OCI-LY3 (cell line): ENCODE measurements at regions not wholly inside any gene's neighbourhood (a gene's known extent, or its start where the extent isn't known, plus 50 kb on each side); places are given as distances from the start of the nearest gene placed in this dataset.

Experiments used
- H2AFZ ChIP-seq: fragments of 200-600, 300-600 bp; shearing (Covaris generic); 2 replicates; pipeline ENCODE4 v1.6.0; 2014; ENCODE audit warnings: antibody characterized with exemption, low read depth, low read length
- H3K27ac ChIP-seq: fragments of 200-600, 300-600 bp; sonication (generic); 2 replicates; pipeline ENCODE4 v1.5.1; 2014; ENCODE audit warnings: mild to moderate bottlenecking, low read length, moderate library complexity, mixed read lengths
- H3K27me3 ChIP-seq: fragments of 200-600, 300-600 bp; sonication (generic); 2 replicates; pipeline ENCODE4 v1.6.1; 2014; ENCODE audit warnings: low read depth, low read length, mixed read lengths
- H3K36me3 ChIP-seq: fragments of 200-600, 300-600 bp; sonication (generic); replicated peaks from 2 replicates; pipeline ENCODE3; 2014; ENCODE audit warnings: low read depth, low read length, mixed read lengths
- H3K4me1 ChIP-seq: fragments of 300-600, 200-600 bp; sonication (generic); 2 replicates; pipeline ENCODE4 v1.6.1; 2014; ENCODE audit warnings: low read length, mixed read lengths
- H3K4me2 ChIP-seq: fragments of 200-600, 300-600 bp; sonication (generic); 2 replicates; pipeline ENCODE4 v1.6.1; 2014; ENCODE audit warnings: low read length, mixed read lengths
- H3K4me3 ChIP-seq: fragments of 300-600, 200-600 bp; sonication (generic); 2 replicates; pipeline ENCODE4 v1.5.1; 2014; ENCODE audit warnings: antibody characterized with exemption, mild to moderate bottlenecking, low read length, moderate library complexity
- H3K79me2 ChIP-seq: fragments of 300-600, 200-600 bp; shearing (Covaris generic); 2 replicates; pipeline ENCODE4 v1.6.1; 2014; ENCODE audit warnings: mild to moderate bottlenecking, low read length, mixed read lengths
- H3K9ac ChIP-seq: fragments of 300-600, 200-600 bp; shearing (Covaris generic); 2 replicates; pipeline ENCODE4 v1.6.0; 2014; ENCODE audit warnings: mild to moderate bottlenecking, low read length, moderate library complexity
- H3K9me3 ChIP-seq: fragments of 200-600, 300-600 bp; shearing (Covaris generic); 2 replicates; pipeline ENCODE4 v1.6.1; 2014; ENCODE audit warnings: low read length, mixed read lengths; ENCODE audit not compliant: insufficient read depth
- H4K20me1 ChIP-seq: fragments of 200-600, 300-600 bp; sonication (generic); 2 replicates; pipeline ENCODE4 v1.6.1; 2016; ENCODE audit warnings: low read length, mixed read lengths; ENCODE audit not compliant: insufficient read depth
- CTCF ChIP-seq: fragments of 200-600, 300-600 bp; sonication (generic); IDR thresholded peaks from 2 replicates; pipeline ENCODE4 v1.5.1; 2014; ENCODE audit warnings: antibody characterized with exemption, low read length, low read depth
- EZH2phosphoT487 ChIP-seq: fragments of 200-600 bp; shearing (Covaris generic); IDR thresholded peaks from 2 replicates; pipeline ENCODE4 v1.6.1; 2018; ENCODE audit warnings: antibody characterized with exemption, mixed run types, low read depth

- H3K36me3 ChIP-seq = no peaks in the 10 kb centered on the region
- no peak overlapping the region for H3K27ac ChIP-seq
- H2AFZ ChIP-seq = no peak overlapping the region
- no peaks in the 10 kb centered on the region for H3K79me2 ChIP-seq
- no peaks in the 10 kb centered on the region for H4K20me1 ChIP-seq
- no peaks in the 10 kb centered on the region for H3K27me3 ChIP-seq
- no peak overlapping the region for H3K4me2 ChIP-seq
- H3K9ac ChIP-seq = no peak overlapping the region
- TF ChIP-seq CTCF (no peak), EZH2phosphoT487 (no peak)
- no peaks in the 10 kb centered on the region for H3K9me3 ChIP-seq
- H3K4me1 ChIP-seq = no peaks in the 10 kb centered on the region
- no peak overlapping the region for H3K4me3 ChIP-seq
Measured at GRCh38 chrX:51182545-51182944, 150.1 kb upstream of the NUDT10 start.

GRCh38 chrX:51192104-51192503 lies 140.5 kb upstream of the NUDT10 start:
- H3K9ac ChIP-seq = no peak overlapping the region
- no peak overlapping the region for H2AFZ ChIP-seq
- H4K20me1 ChIP-seq = no peaks in the 10 kb centered on the region
- H3K27me3 ChIP-seq = no peaks in the 10 kb centered on the region
- H3K79me2 ChIP-seq = no peaks in the 10 kb centered on the region
- no peaks in the 10 kb centered on the region for H3K36me3 ChIP-seq
- no peak overlapping the region for H3K4me3 ChIP-seq
- no peaks in the 10 kb centered on the region for H3K4me1 ChIP-seq
- no peak for TF ChIP-seq CTCF
- TF ChIP-seq EZH2phosphoT487 = no peak
- no peak overlapping the region for H3K27ac ChIP-seq
- no peaks in the 10 kb centered on the region for H3K9me3 ChIP-seq
- no peak overlapping the region for H3K4me2 ChIP-seq

DNA sequence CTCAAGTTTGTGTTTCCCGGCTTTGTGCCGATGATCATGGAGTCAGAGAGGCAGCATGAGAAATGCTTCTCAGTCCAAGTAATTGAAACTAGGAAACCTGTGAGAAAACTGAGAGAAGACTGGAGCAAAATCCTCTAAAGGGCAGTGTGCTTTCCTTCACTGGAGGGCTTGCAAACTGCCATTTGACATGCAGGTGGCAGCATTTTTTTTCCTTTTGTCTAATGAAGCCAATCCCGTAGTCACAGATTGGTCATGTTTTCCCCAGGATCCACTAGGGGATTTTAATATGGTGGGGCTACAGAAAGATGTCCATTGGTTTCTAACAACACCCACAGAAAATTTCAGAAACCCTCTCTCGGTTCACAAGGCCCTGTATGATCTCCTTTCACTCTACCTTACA lies 117.4 kb upstream of the NUDT10 start:
- Histone ChIP-seq H2AFZ (no peak overlapping the region), H3K9ac (no peak overlapping the region), H3K27ac (no peak overlapping the region), H3K36me3 (no peaks in the 10 kb centered on the region), H4K20me1 (no peaks in the 10 kb centered on the region), H3K27me3 (no peaks in the 10 kb centered on the region), H3K79me2 (no peaks in the 10 kb centered on the region), H3K9me3 (no peaks in the 10 kb centered on the region), H3K4me3 (no peak overlapping the region), H3K4me1 (no peaks in the 10 kb centered on the region), H3K4me2 (no peak overlapping the region)
- TF ChIP-seq EZH2phosphoT487 (no peak), CTCF (no peak)

DNA sequence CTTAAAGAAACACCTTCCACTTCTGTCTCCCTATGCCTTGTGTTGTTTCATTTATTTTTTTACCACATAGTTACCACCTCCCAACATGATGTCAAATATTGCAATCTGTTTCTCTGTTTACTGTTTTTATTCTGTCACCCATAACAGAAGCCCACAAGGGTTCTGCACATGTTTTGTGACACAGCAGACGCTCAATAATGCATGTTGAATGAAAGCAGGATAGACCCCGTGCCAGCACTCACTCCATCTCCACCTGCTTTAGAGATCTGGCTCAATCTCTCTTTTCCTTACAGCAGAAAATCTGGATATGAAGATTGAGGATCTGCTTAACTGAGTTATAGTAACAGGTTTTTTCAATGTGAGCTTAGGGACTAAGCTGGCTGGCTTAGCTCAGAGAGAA lies 116.8 kb upstream of the NUDT10 start:
- no peaks in the 10 kb centered on the region for H3K27me3 ChIP-seq
- H2AFZ ChIP-seq = no peak overlapping the region
- H3K4me1 ChIP-seq = no peaks in the 10 kb centered on the region
- no peak overlapping the region for H3K4me3 ChIP-seq
- H3K4me2 ChIP-seq = no peak overlapping the region
- no peaks in the 10 kb centered on the region for H3K9me3 ChIP-seq
- H3K27ac ChIP-seq = no peak overlapping the region
- H3K9ac ChIP-seq = no peak overlapping the region
- TF ChIP-seq EZH2phosphoT487 = no peak
- no peak for TF ChIP-seq CTCF
- H3K36me3 ChIP-seq = no peaks in the 10 kb centered on the region
- no peaks in the 10 kb centered on the region for H4K20me1 ChIP-seq
- H3K79me2 ChIP-seq = no peaks in the 10 kb centered on the region
